ENCODE measurements at regions not wholly inside any gene's neighbourhood (a gene's known extent, or its start where the extent isn't known, plus 50 kb on each side); places are given as distances from the start of the nearest gene placed in this dataset.

DNA sequence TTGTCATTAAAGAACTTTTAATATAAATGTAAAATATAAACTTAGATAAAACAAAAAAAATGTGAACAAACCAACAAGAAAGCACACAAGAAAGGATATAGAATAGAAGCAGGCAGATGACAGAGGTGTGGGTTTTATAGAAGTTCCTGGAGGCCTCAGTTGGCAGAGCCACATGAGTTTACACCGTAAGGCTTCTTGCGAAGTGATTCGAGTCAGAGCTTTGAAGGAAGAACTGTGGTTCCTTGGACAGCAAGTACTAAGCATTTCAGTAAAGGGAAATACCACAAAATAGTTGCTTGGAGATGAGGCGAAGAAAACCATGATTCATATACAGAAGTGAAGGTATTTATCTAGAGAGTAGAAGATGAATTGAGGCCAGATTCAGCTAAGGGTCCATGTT, 207.9 kb upstream of the EYA4 start:
- Histone ChIP-seq H3K27ac (no peak overlapping the region), H3K4me3 (no peak overlapping the region), H3K36me3 (replicated peaks in 1 of 2) (no peaks in the 10 kb centered on the region), H3K4me1 (replicated peaks in 1 of 2) (no peaks in the 10 kb centered on the region), H3K27me3 (no peaks in the 10 kb centered on the region), H3K9me3 (replicated peaks in 1 of 3) (no peaks in the 10 kb centered on the region)
- WGBS, 4 donors, result 80 to 91% (median 86%) methylated on average over 4 of the region's 4 CpGs
- DNase-seq, result no peak
- no peak for TF ChIP-seq POLR2A (IDR thresholded peaks at IDR 0.05)
- TF ChIP-seq CTCF (IDR thresholded peaks at IDR 0.05), result no peak
- intact Hi-C loops (cut with DNase I), result no loop called here

- Histone ChIP-seq H3K27ac (no peak overlapping the region), H3K4me3 (no peak overlapping the region), H3K36me3 (replicated peaks in 1 of 2) (no peaks in the 10 kb centered on the region), H3K4me1 (replicated peaks in 1 of 2) (no peaks in the 10 kb centered on the region), H3K9me3 (replicated peaks in 1 of 3) (no peaks in the 10 kb centered on the region), H3K27me3 (no peaks in the 10 kb centered on the region)
- no peak for DNase-seq
- intact Hi-C loops (cut with DNase I), result no loop called here
- TF ChIP-seq POLR2A (IDR thresholded peaks at IDR 0.05), result no peak
- TF ChIP-seq CTCF (IDR thresholded peaks at IDR 0.05), result no peak
- 80 to 88% (median 82%) methylated on average over 8 of the region's 8 CpGs for WGBS, 4 donors
Measured at GRCh38 chr6:133034509-133035206, 206.5 kb upstream of the EYA4 start.

- Histone ChIP-seq H3K9me3 (replicated peaks in 1 of 3) (no peaks in the 10 kb centered on the region), H3K4me1 (replicated peaks in 1 of 2) (no peaks in the 10 kb centered on the region), H3K4me3 (no peak overlapping the region), H3K36me3 (replicated peaks in 1 of 2) (no peaks in the 10 kb centered on the region), H3K27me3 (no peaks in the 10 kb centered on the region), H3K27ac (no peak overlapping the region)
- WGBS, 4 donors, result 73 to 82% (median 76%) methylated on average over 3 of the region's 3 CpGs
- DNase-seq, result no peak
- intact Hi-C loops (cut with DNase I), result no loop called here
- TF ChIP-seq POLR2A (IDR thresholded peaks at IDR 0.05) (no peak), CTCF (IDR thresholded peaks at IDR 0.05) (peak in 3 of 6 experiments; percentile 5 to 26 (median 13))
Measured at GRCh38 chr6:133040094-133040802, 200.9 kb upstream of the EYA4 start.

DNA sequence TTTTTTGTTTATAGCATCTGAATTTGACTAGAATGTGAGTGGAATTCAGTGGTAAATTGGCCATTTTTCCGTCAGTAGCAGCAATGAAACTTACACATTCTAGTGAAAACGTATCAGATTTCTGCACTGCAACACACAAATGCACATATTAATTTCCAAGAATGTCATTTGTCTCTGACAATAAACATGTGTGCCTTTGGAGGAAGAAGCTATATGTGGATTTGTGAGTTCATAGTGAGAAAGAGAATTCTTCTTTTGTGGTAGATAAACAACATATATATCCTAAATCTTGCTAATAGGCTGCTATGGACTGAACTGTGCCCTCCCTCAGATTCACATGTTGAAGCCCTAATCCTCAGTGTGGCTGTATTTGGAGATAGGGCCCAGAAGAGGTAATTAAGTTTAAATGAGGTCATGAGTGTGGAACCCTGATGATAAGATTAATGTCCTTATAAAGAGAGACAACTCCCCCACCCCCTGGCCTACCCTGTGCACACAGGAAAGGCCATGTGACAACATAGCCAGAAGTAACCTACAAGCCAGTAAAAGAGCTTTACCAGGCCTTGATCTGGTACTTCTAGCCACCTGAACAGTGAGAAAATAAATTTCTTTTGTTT, 200.2 kb upstream of the EYA4 start:
- no peaks in the 10 kb centered on the region for H3K36me3 ChIP-seq (replicated peaks in 1 of 2)
- 79 to 86% (median 82%) methylated on average over 2 of the region's 2 CpGs for WGBS, 4 donors
- no peak for TF ChIP-seq CTCF (IDR thresholded peaks at IDR 0.05)
- no peak for TF ChIP-seq POLR2A (IDR thresholded peaks at IDR 0.05)
- H3K27me3 ChIP-seq, result no peaks in the 10 kb centered on the region
- intact Hi-C loops (cut with DNase I), result no loop called here
- no peak for DNase-seq
- H3K9me3 ChIP-seq (replicated peaks in 1 of 3), result no peaks in the 10 kb centered on the region
- H3K4me3 ChIP-seq, result no peak overlapping the region
- no peaks in the 10 kb centered on the region for H3K4me1 ChIP-seq (replicated peaks in 1 of 2)
- no peak overlapping the region for H3K27ac ChIP-seq
